ENCODE measurements at regions not wholly inside any gene's neighbourhood (a gene's known extent, or its start where the extent isn't known, plus 50 kb on each side); places are given as distances from the start of the nearest gene placed in this dataset.

GRCh38 chr1:71236503-71236902 is 155.7 kb upstream of the ZRANB2 start:
- TF ChIP-seq CTCF (conservative IDR thresholded peaks at IDR 0.05; ENCODE audit: low read depth, low read length): no peak
- TF ChIP-seq EZH2 (IDR thresholded peaks at IDR 0.05; ENCODE audit: borderline replicate concordance, low read depth, low read length, poor library complexity, severe bottlenecking): no peak

All from A673 (cell line).